ENCODE measurements at regions not wholly inside any gene's neighbourhood (a gene's known extent, or its start where the extent isn't known, plus 50 kb on each side); places are given as distances from the start of the nearest gene placed in this dataset.
"Not testable (repeated sequence)": the region's sequence is repeated elsewhere in the genome, so short reads cannot be mapped to it uniquely, and the experiment has no call there.

DNA sequence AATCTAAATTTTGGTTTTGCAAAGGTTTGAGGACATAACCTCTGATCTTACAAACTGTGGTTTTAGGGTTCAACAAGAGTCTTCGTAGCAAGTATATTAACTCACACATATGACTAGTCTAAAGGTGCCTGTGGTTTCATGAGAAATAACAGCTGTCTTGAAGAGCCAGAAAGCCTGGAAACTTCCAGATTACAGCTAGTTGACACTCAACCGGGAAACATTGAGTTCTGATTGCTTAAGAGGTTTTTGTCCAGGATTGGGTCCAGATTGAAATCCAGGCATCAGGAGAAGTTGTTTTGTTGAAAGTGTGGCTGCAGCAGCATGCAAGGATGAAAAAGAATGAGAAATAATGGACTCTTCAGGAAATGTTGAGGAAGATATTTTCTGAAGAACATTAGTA, 69.9 kb downstream of the TSPY2 start:
- DNase-seq (ENCODE audit: low spot score): not testable (repeated sequence)

DNA sequence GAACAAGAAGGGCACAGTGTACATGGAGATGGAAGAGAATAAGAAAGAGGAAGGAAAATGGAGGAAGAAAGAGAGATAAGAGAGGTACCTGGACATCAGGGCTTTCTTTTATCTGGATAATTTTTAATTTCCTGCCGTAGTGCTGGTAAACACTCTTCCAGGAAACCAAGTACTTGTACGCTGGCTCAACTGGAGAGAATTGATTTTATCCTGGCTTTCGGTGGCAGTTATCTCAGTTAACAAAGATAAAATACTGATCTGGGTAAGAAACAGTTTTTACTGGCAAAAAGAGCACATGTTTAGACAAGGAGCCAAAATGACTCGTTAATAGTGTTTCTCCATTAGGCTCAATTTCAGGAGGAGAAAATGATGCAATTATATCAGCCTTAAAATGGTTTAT, 70.4 kb downstream of the TSPY2 start:
- not testable (repeated sequence) for DNase-seq (ENCODE audit: low spot score)

DNA sequence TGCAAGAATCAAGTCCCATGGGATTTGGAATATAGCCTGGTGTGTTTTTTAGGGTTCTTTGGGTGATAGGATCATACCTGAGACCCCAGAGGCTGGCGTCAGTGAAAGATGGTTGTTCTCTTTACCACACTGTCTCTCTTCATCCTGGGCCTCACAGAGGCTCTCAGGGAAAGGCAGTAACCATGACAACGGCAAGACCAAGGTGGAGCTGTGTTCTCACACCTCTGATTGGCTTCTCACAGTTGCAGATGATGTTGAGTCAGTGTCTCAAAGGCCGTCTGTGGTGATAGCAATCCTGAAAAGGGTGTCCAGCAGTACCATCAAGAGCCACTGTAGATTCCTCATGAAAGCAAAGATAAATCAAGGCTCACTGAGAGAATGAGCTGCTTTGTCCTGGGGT, 120.4 kb downstream of the TSPY2 start:
- not testable (repeated sequence) for DNase-seq (ENCODE audit: low spot score)

DNA sequence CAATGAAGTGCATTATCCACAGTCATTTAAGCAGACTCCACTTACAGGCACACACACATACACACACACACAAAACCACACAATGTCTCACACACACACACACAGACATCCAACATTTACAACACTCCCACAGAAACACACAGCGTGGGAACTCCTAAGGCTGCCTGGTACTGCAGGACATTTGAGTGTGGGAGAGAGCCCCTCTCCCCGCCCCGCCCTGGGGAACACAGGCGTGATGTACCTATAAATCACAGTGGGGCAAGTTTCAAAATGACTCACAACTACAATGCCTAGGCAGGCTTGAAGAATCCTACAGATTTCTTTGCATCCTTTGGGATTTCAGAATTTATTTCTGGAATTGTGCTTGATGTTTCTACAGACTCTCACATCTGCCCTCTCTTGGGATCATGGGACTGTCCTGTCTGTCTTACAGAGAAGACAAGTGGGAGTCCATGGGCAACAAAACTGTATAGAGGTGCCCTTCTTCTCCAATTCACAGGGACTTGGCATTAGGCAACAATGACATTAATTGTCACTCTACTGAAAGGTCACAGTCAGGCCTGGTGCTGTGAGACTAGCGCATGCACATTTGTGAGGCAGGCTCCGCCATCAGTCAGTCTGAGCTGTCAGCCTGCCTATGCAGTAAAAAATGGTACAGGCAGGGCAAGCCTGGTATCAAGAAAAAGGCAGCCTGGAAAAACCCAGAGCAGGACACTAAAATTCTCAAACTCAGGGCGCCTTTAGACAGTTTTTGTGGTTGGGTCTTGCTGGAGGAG, 136.6 kb downstream of the TSPY2 start:
- not testable (repeated sequence) for DNase-seq (ENCODE audit: low spot score)

DNA sequence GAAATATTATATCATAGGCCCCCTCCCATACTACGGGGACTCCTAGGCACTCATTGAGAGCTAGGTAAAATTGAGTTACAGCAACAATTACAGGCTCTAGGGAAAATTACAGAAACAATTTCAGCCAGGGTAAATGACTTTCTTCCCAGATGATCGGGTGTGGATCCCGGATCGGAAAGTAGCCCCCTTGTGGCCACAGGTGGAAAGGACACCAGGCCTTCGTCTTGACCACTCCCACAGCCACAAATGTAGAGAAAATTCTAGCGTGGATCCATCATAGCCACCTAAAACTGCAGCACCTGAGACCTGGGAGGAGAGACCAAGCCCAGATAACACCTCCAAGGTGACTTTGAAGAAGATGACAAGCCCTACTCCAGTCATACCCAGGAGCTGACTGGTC, 142.6 kb downstream of the TSPY2 start:
- DNase-seq (ENCODE audit: low spot score): not testable (repeated sequence)

DNA sequence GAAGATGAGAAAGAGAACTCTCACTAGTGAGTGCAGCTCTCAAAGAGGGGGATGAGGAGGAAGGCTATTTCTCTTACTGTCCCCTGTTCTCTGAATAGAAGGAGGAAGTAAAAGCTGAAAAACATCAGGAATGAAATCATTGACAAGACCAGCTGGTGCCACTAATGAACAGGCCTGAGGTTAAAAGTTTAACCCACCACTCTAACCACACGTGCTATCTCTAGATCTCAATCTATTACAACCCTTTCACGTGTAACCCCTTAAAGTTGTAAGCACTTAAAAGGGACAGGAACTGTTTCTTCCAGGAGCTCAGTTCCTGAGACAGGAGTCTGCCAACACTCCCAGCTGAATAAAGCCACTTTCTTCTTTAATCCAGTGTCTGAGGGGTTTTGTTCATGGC, 143.5 kb downstream of the TSPY2 start:
- DNase-seq (ENCODE audit: low spot score): not testable (repeated sequence)

DNA sequence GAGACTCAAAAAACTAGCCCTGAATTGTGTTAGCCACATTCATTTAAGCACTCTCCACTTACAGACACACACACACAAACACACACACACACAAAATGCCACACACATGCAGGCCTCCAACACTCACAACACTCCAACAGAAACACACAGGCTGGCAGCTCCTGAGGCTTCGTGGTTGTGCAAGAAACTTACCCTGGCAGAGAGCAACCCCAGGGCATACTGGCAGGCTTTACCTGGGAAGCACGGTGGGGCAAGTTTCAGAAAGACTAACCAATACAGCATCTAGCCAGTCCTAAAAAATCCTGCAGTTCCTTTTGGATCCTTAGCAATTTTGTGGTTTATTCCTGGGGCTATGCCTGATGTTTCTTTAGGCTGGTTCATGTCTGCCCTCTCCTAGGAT, 146.2 kb downstream of the TSPY2 start:
- not testable (repeated sequence) for DNase-seq (ENCODE audit: low spot score)

DNA sequence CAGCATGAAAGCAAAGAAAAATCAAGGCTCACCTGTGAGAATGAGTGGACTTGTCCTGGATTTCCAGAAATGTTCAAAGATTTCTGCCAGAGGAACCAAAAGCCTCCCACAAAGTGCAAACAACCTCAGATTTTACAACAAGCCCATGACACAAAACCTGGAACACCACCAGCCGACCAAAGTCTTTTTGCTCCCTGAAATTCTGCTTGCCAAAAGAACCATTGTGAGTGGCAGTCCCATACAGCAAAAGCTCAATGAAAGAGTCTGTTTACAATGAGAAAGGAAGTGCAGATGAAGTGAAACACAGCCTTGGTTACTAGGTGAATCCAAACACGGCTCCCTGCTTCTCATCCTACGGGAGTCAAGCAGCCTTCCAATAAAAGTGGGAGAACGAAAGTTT, 147.2 kb downstream of the TSPY2 start:
- DNase-seq (ENCODE audit: low spot score): not testable (repeated sequence)

DNA sequence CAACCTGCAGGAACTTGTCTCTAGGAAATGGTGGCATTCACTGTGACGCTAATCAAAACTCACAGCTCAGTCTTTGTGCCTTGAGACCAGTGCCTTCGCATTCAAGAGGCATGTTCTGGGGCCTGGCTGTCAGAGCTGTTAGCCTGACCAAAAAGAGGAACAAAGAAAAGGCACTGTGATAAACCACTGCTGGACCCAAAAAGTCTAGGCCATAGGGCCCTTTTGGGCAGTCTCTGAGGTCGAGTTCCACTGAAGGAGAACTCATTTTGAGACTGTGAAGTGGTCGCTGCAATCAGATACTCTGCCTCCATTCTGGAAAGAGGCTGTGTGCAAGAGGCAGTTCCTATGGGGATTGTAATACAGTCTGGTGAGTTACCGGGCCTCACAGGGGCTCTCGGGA, 149.0 kb downstream of the TSPY2 start:
- DNase-seq (ENCODE audit: low spot score): not testable (repeated sequence)

DNA sequence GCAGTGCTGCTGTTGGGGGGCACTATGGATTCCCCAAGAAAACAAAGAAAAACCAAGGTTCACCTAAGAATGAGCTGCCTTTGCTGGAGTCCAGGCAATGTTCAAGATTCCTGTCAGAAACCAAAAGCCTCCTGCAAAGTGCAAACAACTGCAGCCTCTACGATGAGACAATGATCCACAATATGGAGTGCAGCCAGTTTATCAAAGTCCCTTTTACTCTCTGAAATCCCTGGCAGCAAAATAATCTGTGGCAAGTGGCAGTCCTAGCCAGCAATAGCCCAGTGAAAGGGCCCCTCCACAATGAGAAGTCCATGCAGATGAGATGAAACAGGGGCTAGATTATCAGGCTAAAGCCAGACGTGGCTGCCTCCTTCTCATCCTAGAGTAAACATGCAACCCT, 155.8 kb downstream of the TSPY2 start:
- not testable (repeated sequence) for DNase-seq (ENCODE audit: low spot score)

DNA sequence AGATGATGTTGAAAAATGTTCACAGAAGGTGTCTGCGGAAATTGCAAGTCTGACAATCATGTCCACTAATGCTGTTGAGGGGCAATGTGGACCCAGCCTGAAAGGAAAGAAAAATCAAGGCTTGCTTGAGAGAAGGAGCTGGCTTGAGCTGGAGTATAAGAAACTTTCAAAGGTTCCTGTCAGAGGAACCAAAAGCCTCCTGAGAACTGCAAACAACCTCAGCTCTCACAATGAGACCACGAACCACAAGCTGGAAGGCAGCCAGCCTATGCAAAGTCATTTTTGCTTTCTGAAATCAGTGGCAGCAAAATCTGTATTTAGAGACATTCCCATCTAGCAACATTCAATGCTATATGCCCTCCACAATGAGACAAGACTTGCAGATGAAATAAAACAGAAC, 160.8 kb downstream of the TSPY2 start:
- not testable (repeated sequence) for DNase-seq (ENCODE audit: low spot score)

DNA sequence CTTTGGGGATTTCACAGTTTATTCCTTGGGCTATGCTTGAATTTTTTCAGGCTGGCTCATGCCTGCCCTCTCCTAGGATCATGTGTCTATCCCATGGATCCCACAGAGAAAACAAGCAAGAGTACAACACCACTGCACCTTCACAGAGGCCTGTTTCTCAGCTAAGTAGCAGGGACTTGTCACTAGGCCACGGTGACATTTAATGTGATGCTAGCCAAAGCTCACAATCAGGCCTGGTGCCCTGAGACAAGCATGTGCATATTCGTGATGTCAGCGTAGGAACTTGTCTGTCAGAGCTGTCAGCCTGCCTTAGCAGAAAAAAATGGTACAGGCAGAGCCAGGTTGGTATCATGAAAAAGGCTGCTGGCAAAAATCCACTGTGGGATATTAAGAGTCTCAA, 173.1 kb downstream of the TSPY2 start:
- not testable (repeated sequence) for DNase-seq (ENCODE audit: low spot score)

DNA sequence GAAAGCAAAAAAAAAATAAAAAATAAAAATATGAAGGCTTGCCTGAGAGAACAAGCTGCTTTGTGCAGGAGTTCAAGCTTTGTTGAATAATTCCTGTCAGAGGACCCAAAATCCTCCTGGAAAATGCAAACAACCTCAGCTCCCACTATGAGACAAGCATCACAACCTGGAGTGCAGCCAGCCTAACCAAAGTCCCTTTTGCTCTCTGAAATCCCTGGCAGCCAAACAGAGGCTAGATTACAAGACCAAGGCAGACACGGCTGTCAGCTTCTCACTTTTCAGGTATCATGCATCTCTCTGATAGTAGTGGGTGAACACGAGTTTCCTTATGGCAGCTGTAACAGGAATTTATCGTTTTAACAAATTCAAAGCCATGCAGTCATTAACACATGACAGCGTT, 180.7 kb downstream of the TSPY2 start:
- DNase-seq (ENCODE audit: low spot score): not testable (repeated sequence)

DNA sequence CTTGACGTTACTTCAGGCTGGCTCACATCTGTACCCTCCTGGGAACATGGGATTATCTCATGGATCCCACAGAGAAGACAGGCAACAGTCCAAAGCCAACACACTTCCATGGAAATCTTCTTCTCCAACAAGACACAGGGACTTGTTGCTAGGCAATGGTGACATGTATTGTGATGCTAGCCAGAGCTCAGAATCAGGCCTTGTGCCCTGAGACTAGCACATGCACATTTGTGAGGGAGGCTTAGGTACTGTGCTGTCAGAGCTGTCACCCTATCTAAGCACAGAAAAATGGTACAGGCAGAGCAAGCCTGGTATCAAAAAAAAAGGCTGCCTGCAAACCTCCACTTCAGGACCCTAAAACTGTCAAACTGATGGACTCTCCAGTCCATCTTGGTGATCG, 199.5 kb downstream of the TSPY2 start:
- not testable (repeated sequence) for DNase-seq (ENCODE audit: low spot score)

DNA sequence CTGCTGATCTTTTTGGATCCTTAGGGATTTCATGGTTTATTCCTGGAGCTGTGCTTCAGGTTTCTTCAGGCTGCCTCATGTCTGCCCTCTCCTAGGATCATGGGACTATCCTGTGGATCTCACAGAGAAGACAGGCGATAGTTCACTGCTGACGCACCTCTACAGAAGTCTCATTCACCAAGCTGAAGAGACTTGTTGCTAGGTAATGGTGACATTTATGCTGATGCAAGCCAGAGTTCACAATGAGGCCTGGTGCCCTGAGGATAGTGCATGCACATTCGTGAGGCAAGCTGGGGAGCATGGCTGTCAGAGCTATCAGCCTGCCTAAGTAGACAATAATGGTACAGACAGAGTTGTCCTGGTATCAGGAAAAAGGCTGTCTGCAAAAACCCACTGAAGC, 201.4 kb downstream of the TSPY2 start:
- DNase-seq (ENCODE audit: low spot score): not testable (repeated sequence)

DNA sequence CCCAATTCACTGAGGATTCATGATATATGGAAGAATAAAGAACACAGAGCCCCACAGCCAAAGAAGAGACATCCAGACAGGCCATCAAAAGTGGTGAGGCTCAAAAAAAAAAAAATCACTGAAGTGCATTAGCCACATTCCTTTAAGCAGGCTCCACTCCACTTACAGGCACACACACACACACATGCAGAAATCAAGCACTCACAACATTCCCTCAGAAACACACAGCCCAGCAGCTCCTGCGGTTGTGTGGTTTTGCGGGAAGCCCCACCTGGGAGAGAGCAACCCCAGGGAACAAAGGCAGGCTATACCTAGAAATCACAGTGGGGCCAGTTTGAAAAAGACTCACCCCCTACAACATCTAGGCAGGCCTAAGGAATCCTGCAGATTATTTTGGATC, 222.3 kb downstream of the TSPY2 start:
- not testable (repeated sequence) for DNase-seq (ENCODE audit: low spot score)

DNA sequence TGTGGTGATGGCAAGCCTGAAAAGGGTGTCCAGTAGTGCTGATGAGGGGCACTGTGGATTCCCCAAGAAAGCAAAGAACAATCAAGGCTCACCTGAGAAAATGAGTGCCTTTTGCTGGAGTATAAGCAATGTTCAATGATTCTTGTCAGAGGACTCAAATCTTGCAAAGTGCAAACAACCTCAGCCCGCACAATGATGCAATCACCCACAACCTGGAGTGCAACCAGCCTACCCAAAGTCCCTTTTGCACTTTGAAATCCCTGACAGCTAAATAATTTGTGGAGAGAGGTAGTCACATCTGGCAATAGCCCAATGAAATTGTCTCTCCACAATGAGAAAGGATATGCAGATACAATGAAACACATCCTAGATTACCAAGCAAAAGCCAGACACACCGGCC, 225.8 kb downstream of the TSPY2 start:
- not testable (repeated sequence) for DNase-seq (ENCODE audit: low spot score)

DNA sequence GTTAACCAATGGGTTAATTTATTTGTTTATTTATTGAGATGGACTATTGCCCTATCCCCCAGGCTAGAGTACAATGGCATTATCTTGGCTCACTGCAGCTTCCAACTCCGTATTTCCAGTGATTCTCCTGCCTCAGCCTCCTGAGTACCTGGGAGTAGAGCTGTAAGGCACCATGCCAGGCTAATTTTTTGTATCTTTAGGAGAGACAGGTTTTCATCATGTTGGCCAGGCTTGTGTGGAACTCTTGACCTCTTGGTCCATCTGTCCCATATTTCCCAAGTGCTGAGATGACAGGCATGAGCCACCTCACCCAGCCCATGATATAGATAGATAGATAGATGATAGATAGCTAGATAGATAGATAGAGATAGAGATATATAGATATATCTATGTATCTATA, 249.4 kb downstream of the TSPY2 start:
- DNase-seq (ENCODE audit: low spot score): not testable (repeated sequence)

DNA sequence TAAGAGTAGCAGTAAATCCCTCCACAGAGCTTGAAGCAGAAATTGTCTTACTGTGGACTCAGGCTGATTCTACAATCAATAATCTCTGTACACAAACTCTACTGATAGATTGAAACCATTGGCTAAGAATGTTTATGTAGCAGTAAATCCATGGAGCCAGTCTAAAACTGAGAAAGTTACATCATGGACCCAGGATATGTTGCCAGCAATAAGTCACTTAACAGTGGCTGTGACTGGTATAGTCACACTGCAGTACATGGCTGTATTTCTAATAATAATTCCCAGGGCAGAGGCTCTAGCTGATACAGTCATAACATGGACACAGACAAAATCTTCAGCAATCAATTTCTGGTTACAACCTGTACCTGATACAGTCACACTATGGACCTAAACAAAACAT, 262.8 kb downstream of the TSPY2 start:
- not testable (repeated sequence) for DNase-seq (ENCODE audit: low spot score)

DNA sequence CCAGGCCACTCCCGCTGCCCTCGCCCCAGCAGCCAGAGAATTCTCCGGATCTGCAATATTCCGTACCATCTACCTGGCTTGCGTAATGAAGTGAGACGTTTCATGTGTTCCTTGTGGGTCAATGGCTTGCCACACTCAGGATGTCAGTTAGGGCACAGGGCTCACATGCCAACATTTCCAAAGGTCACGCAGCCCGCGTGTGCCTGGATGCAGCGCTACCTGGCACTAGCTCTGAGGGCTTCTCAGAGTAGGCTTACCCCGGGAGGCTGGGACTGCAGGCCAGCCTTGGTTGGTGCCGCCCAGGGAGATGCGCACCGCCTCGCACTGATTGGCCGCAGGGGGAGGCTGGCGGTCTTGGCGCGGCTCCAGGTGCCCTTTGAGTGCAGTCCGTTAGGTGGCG, 274.0 kb downstream of the TSPY2 start:
- not testable (repeated sequence) for DNase-seq (ENCODE audit: low spot score)

DNA sequence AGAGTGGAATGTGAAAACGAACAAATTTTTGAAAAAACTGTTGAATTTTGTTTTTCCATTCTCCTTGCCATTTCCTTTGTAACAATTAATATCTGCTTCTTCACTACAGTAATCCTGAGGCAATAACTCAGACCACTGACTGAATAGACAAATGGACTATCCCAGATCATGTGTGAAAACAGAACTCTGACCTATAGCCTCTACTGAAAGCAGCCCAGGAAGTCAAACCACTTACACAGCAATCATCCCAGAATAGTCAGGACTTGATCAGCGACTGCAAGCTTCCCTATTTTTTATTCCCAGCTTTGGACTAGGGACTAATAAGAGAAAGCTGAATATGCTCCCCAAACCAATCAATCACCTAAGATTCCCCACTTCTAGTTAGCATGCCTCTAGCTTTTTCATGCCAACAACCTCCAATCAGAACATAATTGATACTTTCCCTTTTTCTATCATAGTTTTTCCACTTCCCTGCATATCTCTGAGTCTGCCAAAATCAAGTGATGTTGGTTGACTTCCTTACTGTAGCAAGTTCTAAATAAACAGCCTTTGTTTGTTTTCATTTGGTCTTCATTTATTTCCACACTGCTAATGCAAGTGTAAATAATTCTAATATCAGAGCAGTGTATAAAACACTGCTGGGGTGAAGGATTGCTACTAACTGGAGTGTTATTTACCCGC, 298.2 kb downstream of the TSPY2 start:
- not testable (repeated sequence) for DNase-seq (ENCODE audit: low spot score)

DNA sequence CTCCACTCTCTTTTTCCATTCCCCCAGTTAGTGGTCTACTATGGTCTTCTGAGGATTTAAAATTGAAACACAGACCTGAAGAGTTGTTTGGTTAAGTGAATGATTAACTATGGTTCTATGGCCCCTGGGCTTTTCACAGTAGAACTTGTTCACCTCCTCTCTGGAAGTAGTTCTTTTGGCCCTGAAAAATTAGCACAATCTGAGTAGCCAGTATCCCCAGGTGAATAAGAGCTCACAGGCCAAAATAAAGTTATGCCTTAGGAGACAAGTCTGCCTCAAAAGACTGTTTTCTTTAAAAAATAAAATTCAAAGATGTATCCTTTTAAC, 298.7 kb downstream of the TSPY2 start:
- not testable (repeated sequence) for DNase-seq (ENCODE audit: low spot score)

DNA sequence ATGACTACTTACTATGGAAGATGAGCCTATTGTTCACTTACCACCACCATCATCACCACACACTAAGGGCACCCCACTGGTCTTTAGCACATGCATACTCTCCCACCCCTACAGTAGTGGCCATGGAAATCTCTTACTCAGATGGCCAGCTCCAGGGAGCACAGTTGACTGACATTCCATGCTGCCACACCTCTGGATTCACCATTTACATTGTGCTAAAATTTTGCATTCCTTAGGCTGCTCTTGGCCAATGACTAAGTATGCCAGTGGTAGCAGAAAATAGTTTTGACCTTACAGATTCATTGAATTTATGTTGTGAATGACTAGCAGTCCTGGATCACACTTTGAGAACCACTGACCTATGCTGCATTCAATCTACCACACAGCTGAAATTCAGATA, 306.9 kb downstream of the TSPY2 start:
- not testable (repeated sequence) for DNase-seq (ENCODE audit: low spot score)

All from umbilical cord (tissue), 1 donor.